ENCODE measurements at regions not wholly inside any gene's neighbourhood (a gene's known extent, or its start where the extent isn't known, plus 50 kb on each side); places are given as distances from the start of the nearest gene placed in this dataset.

GRCh38 chr2:172251231-172251630 lies 148.5 kb upstream of the DLX2 start:
- H3K27ac ChIP-seq: peak overlapping the region in 1 of 8 donors; percentile 64
- H3K27me3 ChIP-seq (replicated peaks in 1 of 7): no peaks in the 10 kb centered on the region
- 34 to 46% (median 38%) methylated on average over 3 of the region's 3 CpGs for WGBS, 5 donors
- no peak overlapping the region for H3K4me3 ChIP-seq
- no peak for DNase-seq
- H3K9me3 ChIP-seq: no peaks in the 10 kb centered on the region
- H3K4me1 ChIP-seq: peaks cover 0 to 24% (median 3%) of the 10 kb centered on the region in 6 donors
- no peaks in the 10 kb centered on the region for H3K36me3 ChIP-seq
- TF ChIP-seq POLR2A (IDR thresholded peaks at IDR 0.05) (no peak), CTCF (IDR thresholded peaks at IDR 0.05 in 8 of 11, conservative IDR thresholded peaks at IDR 0.05 in 3 of 11) (no peak), POLR2AphosphoS5 (IDR thresholded peaks at IDR 0.05) (no peak)
- intact Hi-C loops (cut with DNase I; ENCODE audit: low total_unique reads): no loop called here

GRCh38 chr2:172252154-172252553 lies 149.5 kb upstream of the DLX2 start:
- Histone ChIP-seq H3K27ac (peak overlapping the region in 5 of 8 donors; percentile 22 to 64 (median 39)), H3K4me1 (peaks cover 0 to 24% (median 3%) of the 10 kb centered on the region in 6 donors), H3K9me3 (no peaks in the 10 kb centered on the region), H3K4me3 (no peak overlapping the region), H3K36me3 (no peaks in the 10 kb centered on the region), H3K27me3 (replicated peaks in 1 of 7) (no peaks in the 10 kb centered on the region)
- intact Hi-C loops (cut with DNase I; ENCODE audit: low total_unique reads): no loop called here
- 67 to 88% (median 74%) methylated on average over 12 of the region's 12 CpGs for WGBS, 5 donors
- DNase-seq: no peak
- TF ChIP-seq POLR2AphosphoS5 (IDR thresholded peaks at IDR 0.05): peak; percentile 38 to 70 (median 67)
- no peak for TF ChIP-seq POLR2A (IDR thresholded peaks at IDR 0.05)

GRCh38 chr2:172253190-172254052 lies 150.7 kb upstream of the DLX2 start:
- Histone ChIP-seq H3K27ac (peak overlapping the region in 5 of 8 donors; percentile 22 to 64 (median 50)), H3K4me1 (peaks cover 0 to 24% (median 3%) of the 10 kb centered on the region in 6 donors), H3K36me3 (no peaks in the 10 kb centered on the region), H3K27me3 (replicated peaks in 1 of 7) (no peaks in the 10 kb centered on the region), H3K9me3 (no peaks in the 10 kb centered on the region), H3K4me3 (no peak overlapping the region)
- 66 to 80% (median 70%) methylated on average over 14 to 16 of the region's 16 CpGs for WGBS, 5 donors
- TF ChIP-seq POLR2A (IDR thresholded peaks at IDR 0.05) (no peak), POLR2AphosphoS5 (IDR thresholded peaks at IDR 0.05) (peak; percentile 18 to 71 (median 23))
- intact Hi-C loops (cut with DNase I; ENCODE audit: low total_unique reads): no loop called here
- DNase-seq: no peak

- TF ChIP-seq POLR2AphosphoS5 (IDR thresholded peaks at IDR 0.05) (no peak), CTCF (IDR thresholded peaks at IDR 0.05 in 8 of 11, conservative IDR thresholded peaks at IDR 0.05 in 3 of 11) (no peak), POLR2A (IDR thresholded peaks at IDR 0.05) (no peak)
- DNase-seq: no peak
- no peaks in the 10 kb centered on the region for H3K36me3 ChIP-seq
- WGBS, 5 donors: 74 to 87% (median 81%) methylated on average over 2 of the region's 2 CpGs
- H3K4me1 ChIP-seq: peaks cover 0 to 16% (median 0%) of the 10 kb centered on the region in 6 donors
- H3K27me3 ChIP-seq (replicated peaks in 1 of 7): no peaks in the 10 kb centered on the region
- H3K4me3 ChIP-seq: no peak overlapping the region
- no peaks in the 10 kb centered on the region for H3K9me3 ChIP-seq
- no peak overlapping the region for H3K27ac ChIP-seq
- intact Hi-C loops (cut with DNase I; ENCODE audit: low total_unique reads): no loop called here
Measured at GRCh38 chr2:172256886-172257285, 154.2 kb upstream of the DLX2 start.

- Histone ChIP-seq H3K4me1 (no peaks in the 10 kb centered on the region), H3K9me3 (peaks cover 0 to 1% (median 0%) of the 10 kb centered on the region in 8 donors), H3K27me3 (replicated peaks in 1 of 7) (no peaks in the 10 kb centered on the region), H3K36me3 (no peaks in the 10 kb centered on the region), H3K4me3 (no peak overlapping the region), H3K27ac (no peak overlapping the region)
- WGBS, 5 donors: 68 to 90% (median 77%) methylated on average over 4 of the region's 4 CpGs
- no peak for DNase-seq
- no peak for TF ChIP-seq POLR2A (IDR thresholded peaks at IDR 0.05)
- TF ChIP-seq CTCF (IDR thresholded peaks at IDR 0.05 in 8 of 11, conservative IDR thresholded peaks at IDR 0.05 in 3 of 11): no peak
- TF ChIP-seq POLR2AphosphoS5 (IDR thresholded peaks at IDR 0.05): no peak
- intact Hi-C loops (cut with DNase I; ENCODE audit: low total_unique reads): no loop called here
Measured at GRCh38 chr2:172259827-172260226, 157.1 kb upstream of the DLX2 start.

Data from spleen (tissue), 11 donors.